Ovary (tissue), 3 donors: ENCODE measurements at regions not wholly inside any gene's neighbourhood (a gene's known extent, or its start where the extent isn't known, plus 50 kb on each side); places are given as distances from the start of the nearest gene placed in this dataset.

Source experiments
- POLR2A ChIP-seq: fragments of 450-650 bp; IDR thresholded peaks from one replicate; pipeline ENCODE4 v1.6.1; 2017; ENCODE audit warnings: antibody characterized with exemption, mild to moderate bottlenecking, moderate library complexity
- TF ChIP-seq, protein P1 (sequence below), 3 donors: fragments of 450-650 bp in 2 of 3; fragments of 200-600 bp in 1 of 3; IDR thresholded peaks; one replicate each; pipeline versions ENCODE4 v1.5.1 to v1.8.0; 2016 to 2022; ENCODE audit warnings: antibody characterized with exemption in 3 of 3, mild to moderate bottlenecking in 1 of 3
- donor health status: DM: no; HTN: no; CAD: no.

DNA sequence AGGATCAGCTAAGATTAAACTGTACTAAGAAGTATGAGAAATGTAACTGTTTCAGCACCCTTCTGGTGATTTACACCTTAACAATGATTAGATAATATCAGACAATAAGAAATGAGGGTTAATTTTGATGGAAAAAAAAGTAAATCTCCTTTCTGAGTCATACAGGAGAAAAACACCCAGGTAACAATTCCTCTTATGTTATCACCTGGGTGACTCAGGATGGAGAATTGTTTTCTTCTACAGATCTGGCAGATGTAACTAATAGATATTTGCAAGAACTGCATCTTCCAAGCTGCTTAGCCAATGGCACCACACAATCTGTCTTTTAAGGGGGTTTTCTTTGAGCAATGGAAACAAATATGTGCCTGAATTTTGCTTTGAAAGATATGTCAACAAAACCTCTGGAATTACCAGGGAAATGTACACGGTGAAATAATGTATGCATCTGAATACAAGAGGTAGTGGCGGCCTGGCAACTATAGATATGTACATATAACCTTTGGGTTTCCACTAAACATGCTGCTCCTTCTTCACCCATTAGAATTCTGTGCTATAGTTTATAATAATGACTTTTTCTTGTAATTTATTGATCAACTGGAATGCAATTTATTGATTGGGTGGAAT, 407.9 kb downstream of the CPS1 start:
- TF ChIP-seq, protein P1, sequence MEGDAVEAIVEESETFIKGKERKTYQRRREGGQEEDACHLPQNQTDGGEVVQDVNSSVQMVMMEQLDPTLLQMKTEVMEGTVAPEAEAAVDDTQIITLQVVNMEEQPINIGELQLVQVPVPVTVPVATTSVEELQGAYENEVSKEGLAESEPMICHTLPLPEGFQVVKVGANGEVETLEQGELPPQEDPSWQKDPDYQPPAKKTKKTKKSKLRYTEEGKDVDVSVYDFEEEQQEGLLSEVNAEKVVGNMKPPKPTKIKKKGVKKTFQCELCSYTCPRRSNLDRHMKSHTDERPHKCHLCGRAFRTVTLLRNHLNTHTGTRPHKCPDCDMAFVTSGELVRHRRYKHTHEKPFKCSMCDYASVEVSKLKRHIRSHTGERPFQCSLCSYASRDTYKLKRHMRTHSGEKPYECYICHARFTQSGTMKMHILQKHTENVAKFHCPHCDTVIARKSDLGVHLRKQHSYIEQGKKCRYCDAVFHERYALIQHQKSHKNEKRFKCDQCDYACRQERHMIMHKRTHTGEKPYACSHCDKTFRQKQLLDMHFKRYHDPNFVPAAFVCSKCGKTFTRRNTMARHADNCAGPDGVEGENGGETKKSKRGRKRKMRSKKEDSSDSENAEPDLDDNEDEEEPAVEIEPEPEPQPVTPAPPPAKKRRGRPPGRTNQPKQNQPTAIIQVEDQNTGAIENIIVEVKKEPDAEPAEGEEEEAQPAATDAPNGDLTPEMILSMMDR (IDR thresholded peaks at IDR 0.05): no peak
- no peak for TF ChIP-seq POLR2A
